HG03103 (cell line): ENCODE measurements at regions not wholly inside any gene's neighbourhood (a gene's known extent, or its start where the extent isn't known, plus 50 kb on each side); places are given as distances from the start of the nearest gene placed in this dataset.
"Not testable (repeated sequence)": the region's sequence is repeated elsewhere in the genome, so short reads cannot be mapped to it uniquely, and the experiment has no call there.

Source experiments
- ATAC-seq: cut with Tn5 transposase; IDR thresholded peaks from one replicate; pipeline ENCODE4 v1.9.1; 2021; ENCODE audit warnings: low read depth; ENCODE audit not compliant: unreplicated experiment

DNA sequence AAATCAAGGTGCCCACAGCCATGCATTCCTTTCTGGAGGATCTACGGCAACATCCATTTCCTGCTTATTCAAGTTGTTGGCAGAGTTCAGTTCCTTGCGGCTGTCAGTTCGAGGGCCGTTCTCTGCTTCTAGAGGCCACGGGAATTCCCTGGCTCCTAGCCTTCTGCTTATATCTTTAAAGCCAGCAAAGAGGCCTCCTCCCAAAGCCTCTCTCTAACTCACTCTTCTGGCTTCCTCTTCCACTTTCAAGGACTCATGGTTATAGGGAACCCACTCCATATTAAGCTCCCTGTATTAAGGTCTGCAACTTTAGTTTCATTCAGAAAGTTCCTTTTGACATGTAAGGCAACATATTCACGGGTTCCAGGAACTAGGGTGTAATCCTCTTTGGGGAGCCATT, 150.1 kb upstream of the RMP24 start:
- no peak for ATAC-seq

DNA sequence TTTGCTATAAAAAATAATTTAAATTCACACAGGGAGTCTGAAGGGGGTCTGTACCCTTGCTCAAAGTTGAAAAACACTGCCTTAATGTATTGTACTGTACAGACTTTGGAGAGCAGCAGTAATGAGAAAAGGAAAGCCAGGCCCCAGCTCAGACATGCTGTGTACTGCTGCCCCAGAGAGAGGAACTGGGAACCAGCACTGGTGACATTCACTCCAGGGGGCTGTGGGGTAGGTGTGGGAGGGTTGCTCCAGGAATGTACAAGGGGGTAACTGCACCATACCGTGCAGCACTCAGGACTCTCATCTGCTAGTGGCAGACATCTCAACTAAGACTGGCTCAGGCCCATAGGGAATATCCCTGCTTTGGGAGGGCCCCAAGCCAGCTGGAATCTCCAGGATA, 146.0 kb upstream of the RMP24 start:
- ATAC-seq = no peak

DNA sequence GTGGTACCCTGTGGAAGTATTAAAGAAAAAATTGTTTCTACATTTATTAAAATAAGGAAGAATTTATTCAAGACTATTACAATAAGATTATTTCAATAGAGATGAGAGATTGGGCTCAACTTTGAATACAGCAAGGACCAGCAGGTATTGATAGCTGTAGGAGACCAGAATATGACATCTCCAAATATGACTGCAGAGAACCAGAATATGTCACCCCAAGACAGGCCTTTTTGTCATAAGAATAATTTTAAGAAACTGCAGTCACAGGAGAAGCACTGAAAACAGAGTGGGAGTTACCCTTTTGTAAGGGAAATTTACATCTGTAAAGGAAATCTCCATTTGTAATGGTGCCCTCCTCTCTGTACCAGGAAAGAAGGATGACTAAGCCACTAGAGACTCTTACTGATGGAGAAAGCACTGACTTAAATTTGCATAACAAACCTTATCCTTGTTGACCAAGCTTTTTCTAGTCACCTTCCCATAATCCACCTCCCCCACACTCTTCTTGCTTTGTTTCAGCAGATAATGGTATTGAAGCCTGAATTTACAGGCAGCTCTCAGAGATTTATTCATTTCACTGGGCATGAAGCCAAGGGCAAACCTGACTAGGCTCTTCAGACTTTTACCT, 145.1 kb upstream of the RMP24 start:
- no peak for ATAC-seq

DNA sequence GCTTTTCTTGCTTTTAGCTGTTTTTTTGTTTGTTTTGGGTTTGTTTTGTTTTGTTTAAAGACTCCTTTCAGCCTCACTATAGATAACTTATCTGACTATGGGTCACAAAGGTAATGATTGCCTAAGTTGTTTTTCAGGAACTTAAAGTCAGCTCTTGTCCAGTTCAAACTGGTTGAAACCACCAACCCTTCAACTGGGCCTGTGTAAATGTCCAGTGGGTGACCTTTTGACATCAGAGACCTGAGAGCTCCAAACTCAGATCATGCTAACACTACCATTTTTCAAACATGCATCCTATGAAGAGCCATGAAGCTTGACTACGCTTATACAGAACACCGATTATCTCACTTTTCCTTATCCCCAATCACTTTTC, 144.6 kb upstream of the RMP24 start:
- no peak for ATAC-seq

DNA sequence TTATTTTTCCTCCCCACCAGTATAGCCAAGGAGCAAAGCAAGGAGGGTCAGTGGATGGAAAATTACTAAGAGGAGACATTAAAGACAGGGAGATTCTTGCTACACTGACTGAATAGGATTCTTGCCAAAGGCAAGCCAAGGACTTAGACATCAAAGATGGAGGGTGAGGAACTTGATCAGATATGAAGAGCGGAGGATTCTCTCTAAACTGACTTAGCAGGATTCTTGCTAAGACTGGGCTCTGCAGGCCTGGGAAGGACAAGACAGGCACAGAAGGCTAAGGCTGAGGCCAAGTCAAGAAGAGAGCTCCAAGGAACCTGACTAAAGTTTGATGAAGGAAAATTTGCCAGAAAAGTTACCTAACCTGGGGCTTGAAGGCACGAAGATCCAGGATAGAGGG, 143.9 kb upstream of the RMP24 start:
- no peak for ATAC-seq

DNA sequence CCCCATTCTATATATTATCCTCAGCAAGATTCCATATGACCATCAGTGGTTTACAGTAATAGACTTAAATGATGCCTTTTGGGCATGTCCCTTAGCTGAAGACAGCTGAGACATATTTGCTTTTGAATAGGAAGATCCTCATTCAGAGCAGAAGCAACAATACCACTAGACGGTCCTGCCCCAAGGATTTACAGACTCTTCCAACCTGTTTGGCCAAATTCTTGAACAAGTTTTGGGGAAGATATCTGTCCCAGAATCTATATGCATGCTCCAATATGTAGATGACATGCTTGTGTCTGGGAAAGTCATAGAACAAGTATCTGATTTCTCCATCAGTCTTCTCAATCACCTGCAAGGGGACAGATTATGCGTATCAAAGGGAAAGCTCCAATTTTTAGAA, 137.1 kb upstream of the RMP24 start:
- no peak for ATAC-seq

DNA sequence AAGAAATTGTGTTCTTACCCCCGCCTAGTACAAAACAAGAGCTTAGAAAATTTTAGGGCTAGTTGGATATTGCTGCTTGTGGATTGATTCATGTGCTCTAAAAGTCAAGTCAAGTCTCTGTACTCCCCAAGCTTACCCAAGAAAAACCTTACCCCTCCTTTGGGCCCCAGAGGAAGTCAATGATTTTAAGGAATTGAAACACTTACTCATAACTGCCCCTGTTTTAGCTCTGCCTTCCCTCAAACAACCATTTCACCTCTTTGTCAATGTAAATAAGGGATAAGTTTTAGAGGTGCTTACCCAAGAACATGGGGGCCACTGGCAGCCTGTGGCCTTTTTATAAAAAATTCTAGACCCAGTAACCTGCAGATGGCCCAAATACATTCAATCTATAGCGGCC, 136.6 kb upstream of the RMP24 start:
- peak; percentile 97 for ATAC-seq

DNA sequence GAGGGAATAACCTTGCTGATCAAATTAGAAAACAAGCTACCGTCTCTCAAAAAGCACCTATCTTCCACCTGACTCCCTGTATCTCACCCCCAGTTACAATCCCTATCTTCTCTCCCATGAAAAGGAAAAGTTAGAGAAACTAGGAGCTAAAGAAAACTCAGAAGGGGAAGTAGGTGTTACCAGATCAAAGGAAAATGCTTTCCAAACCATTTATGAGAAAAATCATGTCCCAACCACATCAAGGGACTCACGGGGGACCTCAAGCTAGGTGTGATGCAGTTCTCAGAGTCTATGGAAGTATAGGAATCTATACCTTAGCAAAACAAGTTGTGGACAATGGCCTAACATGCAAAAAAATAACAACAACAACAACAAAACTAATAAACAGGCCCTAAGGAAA, 135.5 kb upstream of the RMP24 start:
- no peak for ATAC-seq

DNA sequence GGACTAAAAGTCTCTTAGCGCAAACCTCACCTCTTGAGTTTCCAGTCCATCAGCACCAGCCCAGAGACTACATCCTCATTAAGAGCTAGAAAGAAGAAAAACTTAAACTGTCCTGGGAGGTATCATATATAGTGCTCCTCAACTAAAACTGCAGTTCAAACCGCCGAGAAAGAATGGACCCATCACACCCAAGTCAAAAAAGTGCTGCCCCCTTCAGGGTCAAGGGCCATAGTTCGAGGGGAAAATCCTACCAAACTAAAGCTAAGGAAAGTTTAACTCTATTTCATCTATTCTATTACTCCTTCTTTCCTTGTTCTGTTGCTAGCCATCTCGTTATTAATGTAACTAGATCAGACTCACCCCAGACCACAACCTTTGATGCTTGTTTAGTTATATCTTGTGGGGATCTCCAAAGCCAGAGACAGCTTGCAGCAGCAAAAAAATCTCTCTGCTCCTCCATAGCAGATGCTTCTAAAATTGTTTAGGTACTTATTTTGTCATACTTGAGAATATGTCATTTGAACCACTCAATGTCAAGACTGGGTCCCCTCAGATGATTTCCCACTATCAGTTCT, 134.5 kb upstream of the RMP24 start:
- ATAC-seq = no peak

DNA sequence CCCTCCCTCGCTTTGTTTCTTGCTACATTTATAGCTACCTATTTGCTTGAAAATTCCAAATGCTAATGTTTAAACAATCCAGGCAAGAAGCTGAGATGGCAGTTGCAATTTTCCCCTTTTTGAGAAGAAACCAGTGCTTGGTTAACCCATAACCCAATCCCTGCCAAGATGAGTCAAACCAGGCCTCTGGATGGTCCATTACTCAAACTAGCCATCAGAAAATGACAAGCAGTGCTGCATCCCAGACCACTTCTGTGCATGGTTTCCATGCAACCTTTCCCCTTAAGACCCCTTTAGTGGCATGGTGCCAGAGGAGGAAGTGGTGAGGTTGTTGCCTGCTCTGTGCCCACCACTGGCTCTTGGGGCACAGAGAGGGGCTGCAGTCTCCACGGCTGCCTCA, 131.2 kb upstream of the RMP24 start:
- no peak for ATAC-seq

DNA sequence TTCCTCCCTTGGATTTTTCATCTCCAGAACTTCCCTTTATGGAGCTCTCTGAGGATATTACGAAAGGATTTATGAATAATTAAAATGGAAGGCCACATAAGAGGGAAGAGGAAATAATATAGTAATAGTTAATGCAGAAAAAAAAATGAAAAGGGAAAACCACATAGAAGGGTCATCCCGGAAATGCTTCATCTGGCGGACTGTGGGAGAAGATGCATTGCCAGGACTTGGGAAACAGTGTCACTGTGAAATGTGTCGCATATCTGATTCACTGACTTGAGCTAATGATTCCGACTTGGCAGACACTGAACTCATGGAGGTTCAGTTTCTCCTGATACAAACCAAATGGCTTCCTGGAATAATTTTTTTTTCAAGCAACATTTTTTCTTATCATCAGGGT, 129.9 kb upstream of the RMP24 start:
- ATAC-seq = no peak

DNA sequence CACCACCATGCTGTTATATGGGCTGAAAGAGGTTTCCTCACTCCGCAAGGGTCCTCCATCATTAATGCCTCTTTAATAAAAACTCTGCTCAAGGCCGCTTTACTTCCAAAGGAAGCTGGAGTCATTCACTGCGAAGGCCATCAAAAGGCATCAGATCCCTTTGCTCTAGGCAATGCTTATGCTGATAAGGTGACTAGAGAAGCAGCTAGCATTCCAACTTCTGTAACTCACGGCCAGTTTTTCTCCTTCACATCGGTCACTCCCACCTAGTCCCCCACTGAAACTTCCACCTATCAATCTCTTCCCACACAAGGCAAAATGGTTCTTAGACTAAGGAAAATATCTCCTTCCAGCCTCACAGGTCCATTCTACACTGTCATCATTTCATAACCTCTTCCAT, 124.2 kb upstream of the RMP24 start:
- not testable (repeated sequence) for ATAC-seq

DNA sequence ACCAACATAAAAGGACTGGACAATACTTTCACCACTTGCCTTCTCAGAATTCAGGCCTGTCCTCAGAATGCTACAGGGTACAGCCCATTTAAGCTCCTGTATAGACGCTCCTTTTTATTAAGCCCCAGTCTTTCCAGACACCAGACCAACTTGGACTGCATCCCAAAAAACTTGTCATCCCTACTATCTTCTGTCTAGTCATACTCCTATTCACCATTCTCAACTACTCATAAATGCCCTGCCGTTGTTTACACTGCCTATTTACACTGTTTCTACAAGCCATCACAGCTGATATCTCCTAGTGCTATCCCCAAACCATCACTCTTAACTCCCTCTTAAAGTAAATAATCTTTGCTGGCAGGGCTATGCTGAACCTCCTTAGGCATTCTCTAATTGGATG, 123.2 kb upstream of the RMP24 start:
- ATAC-seq = not testable (repeated sequence)

DNA sequence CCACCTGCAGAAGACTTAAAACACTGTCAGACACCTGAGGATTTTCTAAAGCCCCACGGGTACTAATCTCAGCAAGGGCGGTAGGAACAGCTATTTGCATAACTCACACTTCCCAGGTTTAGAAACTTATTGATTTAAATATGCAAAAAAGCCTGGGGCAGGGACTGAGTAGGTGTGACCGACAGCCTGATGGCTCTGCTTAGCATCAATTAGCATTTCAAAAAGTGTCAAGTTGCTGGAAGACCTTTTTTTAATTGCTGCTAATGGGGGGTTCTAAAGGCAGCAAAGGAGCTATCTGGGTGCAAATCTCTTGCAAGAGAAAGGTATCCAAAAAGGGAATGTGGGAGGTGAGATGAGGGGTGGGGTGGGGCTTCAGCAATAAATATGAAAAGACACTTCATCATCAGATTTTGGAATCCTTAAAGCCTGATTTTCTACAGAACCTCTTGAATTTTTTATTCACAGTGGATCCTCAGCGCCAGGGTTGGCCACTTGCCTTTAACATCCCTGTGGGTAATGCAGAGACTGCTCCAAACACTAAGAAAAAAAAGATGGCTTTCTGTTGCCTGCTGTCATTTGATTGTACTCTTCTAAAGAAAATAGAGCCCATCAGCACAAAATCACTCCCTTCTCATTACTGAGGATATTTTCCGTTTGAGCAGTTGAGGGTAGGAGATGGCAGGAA, 121.1 kb upstream of the RMP24 start:
- no peak for ATAC-seq

DNA sequence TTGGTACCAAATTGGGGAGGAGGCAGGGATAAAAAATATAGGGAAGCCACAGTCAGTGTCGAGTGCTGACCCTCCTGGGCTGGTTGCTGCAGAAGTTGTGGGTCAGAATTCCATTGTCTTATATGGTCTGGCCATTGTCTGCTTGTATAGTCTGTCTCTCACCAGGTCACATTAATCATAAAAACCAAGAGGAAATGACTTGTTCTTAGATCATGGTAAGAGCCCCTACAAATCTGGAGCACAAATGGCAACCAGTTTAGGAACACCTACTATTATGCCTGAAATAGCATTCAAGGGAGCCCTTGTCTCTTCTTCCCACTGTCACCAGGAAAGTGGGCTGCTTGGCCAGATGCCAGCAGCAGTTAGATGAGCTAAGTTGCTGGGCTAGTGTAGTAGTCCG, 119.7 kb upstream of the RMP24 start:
- ATAC-seq = no peak

DNA sequence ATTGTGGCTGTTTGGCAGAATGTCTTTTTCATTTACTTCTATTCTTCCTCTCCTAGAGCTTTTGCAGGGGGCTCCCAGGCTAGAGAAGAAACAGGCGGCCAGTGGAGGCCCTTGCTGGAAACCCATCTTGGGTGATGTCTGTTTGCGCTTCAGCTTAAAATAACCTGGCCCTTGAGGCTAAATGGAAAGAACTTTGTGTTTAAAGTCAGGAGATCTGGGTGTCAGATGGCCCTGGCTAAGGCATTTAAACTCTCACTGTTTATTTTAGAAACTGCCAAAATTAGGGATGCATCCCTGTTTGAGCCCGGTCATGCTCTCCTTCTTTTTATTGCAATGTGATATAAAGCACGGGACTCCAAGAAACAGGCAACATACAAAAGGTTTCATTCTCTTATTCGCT, 118.4 kb upstream of the RMP24 start:
- no peak for ATAC-seq

DNA sequence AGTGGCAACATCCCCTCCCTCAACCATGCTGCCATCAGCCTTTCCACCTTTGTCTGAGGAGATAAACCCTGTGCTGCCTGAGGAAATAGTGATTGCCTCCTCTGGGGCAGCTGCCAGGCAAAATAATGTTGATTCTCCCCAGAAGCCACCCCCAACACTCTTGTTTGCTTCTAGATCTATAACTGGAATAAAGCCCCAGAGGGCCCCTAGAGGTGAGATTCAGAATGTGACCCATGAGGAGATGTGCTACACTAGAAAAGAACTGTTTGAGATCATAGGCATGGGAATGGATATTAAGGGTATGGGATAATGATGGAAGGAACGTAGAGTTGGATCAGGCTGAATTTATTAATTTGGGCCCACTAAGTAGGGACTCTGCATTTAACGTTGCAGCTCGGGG, 116.3 kb upstream of the RMP24 start:
- no peak for ATAC-seq

DNA sequence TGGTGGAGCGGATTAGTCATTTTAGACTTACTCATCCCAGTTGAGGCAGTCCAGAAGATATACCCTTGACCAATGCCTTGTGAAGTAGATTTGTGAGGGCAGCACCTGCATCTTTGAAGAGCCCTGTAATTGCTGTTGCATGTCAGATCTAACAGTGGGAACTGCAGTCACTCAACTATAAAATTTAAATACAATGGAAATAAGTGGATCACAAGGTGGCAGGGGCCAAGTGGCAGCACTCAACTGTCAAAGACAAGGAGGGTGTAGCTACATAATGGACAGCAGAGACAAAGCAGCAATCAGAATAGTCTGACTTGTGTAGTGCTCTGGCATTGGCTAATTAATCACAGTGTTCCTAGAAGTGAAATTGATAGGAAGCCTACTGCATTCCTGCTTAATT, 115.8 kb upstream of the RMP24 start:
- ATAC-seq = not testable (repeated sequence)

DNA sequence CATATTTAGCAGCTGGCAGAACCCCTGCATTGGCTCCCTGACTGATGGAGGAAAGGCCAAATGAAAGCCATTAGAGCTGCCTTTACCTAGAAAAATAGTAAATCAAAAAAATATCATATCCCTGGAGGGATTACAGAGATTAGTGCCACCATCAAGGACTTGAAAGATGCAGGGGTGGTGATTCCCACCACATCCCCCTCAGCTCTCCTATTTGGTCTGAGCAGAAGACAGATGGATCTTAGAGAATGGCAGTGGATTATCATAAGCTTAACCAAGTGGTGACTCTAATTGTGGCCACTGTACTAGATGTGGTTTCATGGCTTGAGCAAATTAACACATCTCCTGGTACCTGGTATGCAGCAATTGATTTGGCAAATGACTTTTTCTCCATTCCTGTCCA, 114.9 kb upstream of the RMP24 start:
- ATAC-seq = not testable (repeated sequence)

DNA sequence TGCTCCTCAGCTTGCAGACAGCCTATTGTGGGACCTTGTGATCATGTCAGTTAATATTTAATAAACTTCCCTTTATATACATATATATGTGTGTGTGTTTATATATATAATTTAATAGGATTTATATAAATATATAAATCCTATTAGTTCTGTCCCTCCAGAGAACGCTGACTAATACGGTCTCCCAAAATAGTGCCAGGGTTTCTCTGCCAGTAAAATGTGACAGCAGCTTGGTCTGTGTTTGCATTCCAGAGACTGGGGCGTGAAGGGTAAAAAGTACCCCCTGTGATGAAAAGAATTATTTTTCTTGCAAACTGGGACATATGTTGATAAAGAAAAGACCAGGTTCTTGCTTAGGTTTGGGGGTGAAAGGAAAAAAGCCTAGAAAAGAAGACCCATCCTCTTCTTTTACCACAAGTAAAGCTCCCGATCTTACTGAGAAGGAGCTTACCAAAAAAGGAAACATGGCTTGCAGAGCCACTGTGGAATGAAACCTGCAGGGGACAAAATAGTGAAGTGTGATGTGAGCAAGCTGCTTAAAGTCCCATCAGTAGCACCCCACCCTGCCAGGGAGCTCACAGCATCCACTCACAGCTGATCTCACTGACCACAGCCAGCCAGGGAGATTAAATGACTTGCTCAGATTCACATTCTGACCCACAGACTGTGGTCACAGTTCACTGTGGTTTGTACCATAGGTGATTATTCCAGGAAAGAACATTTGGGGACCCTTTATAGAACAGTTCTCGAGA, 110.9 kb upstream of the RMP24 start:
- ATAC-seq = peak; percentile 65

DNA sequence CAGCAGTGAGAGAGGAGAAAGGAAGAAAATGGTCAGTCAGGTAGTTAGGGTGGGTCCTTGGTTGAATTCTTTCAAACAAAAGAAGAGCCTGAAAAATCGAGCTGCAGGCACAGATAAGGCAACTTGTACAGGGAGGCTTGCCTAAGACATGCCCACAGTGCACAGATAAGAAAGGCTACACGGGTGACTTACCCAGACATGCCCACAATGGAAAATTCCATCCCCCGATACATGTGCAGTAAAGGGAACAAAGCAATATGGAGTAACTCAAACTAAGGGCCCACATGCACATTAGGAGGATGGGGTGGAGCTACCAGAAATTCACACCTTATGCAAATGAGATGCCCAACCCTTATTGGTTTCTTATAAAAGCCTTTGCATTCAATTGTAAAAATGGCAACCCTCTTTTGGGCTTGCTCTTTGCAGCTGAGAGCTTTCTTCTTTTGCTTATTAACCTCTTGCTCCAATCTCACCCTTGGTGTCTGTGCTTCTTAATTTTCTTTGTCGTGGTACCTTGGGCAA, 110.3 kb upstream of the RMP24 start:
- no peak for ATAC-seq
